Mesendoderm (in vitro differentiated cells): ENCODE measurements at regions not wholly inside any gene's neighbourhood (a gene's known extent, or its start where the extent isn't known, plus 50 kb on each side); places are given as distances from the start of the nearest gene placed in this dataset.

Experiments used
- DNase-seq: peaks from one replicate; pipeline ENCODE4 v3.0.0; 2013
- H2AK5ac ChIP-seq: 2 replicates; pipeline ENCODE4 v1.6.1; 2013; ENCODE audit warnings: low read length, inconsistent platforms
- H2BK120ac ChIP-seq: 2 replicates; pipeline ENCODE4 v1.6.1; 2013; ENCODE audit warnings: low read depth, mild to moderate bottlenecking, low read length, moderate library complexity, mixed read lengths
- H2BK15ac ChIP-seq: replicated peaks from 2 replicates; pipeline ENCODE4 v1.6.1; 2013; ENCODE audit warnings: low read depth, mild to moderate bottlenecking, moderate library complexity
- H2BK5ac ChIP-seq: 2 replicates; pipeline ENCODE4 v1.6.1; 2013; ENCODE audit warnings: low read length, inconsistent platforms
- H3K18ac ChIP-seq: 2 replicates; pipeline ENCODE4 v1.6.1; 2013; ENCODE audit warnings: mild to moderate bottlenecking, low read length, mixed read lengths
- H3K23ac ChIP-seq: one replicate; pipeline ENCODE4 v1.6.1; 2013; ENCODE audit warnings: low read length
- H3K27ac ChIP-seq: 2 replicates; pipeline ENCODE4 v1.5.1; 2013; ENCODE audit warnings: low read depth, mild to moderate bottlenecking, inconsistent platforms, low read length, moderate library complexity
- H3K27me3 ChIP-seq: 2 replicates; pipeline ENCODE4 v1.6.1; 2013; ENCODE audit warnings: low read length, control low read depth, mild to moderate bottlenecking, inconsistent platforms; ENCODE audit not compliant: insufficient read depth, poor library complexity
- H3K36me3 ChIP-seq: 2 replicates; pipeline ENCODE4 v1.6.1; 2013; ENCODE audit warnings: low read length, inconsistent platforms; ENCODE audit not compliant: control insufficient read depth, insufficient read depth
- H3K4ac ChIP-seq: one replicate; pipeline ENCODE4 v1.6.1; 2013; ENCODE audit warnings: low read depth, mild to moderate bottlenecking, low read length, moderate library complexity
- H3K4me1 ChIP-seq: 2 replicates; pipeline ENCODE4 v1.6.1; 2013; ENCODE audit warnings: low read depth, low read length, inconsistent platforms; ENCODE audit not compliant: control insufficient read depth
- H3K4me2 ChIP-seq: 2 replicates; pipeline ENCODE4 v1.6.1; 2013; ENCODE audit warnings: low read length
- H3K4me3 ChIP-seq: 2 replicates; pipeline ENCODE4 v1.5.1; 2013; ENCODE audit warnings: mild to moderate bottlenecking, low read length
- H3K56ac ChIP-seq: one replicate; pipeline ENCODE4 v1.6.1; 2013; ENCODE audit warnings: low read length
- H3K79me1 ChIP-seq: 2 replicates; pipeline ENCODE4 v1.6.1; 2013; ENCODE audit warnings: low read length, inconsistent platforms
- H3K79me2 ChIP-seq: 2 replicates; pipeline ENCODE4 v1.6.1; 2013; ENCODE audit warnings: mild to moderate bottlenecking, low read length; ENCODE audit not compliant: control insufficient read depth, insufficient read depth
- H3K9ac ChIP-seq: 2 replicates; pipeline ENCODE4 v1.6.1; 2013; ENCODE audit warnings: low read length, inconsistent platforms
- H4K5ac ChIP-seq: one replicate; pipeline ENCODE4 v1.6.1; 2013; ENCODE audit warnings: low read length
- H4K8ac ChIP-seq: one replicate; pipeline ENCODE4 v1.6.1; 2013; ENCODE audit warnings: low read depth, mild to moderate bottlenecking, control low read depth, low read length, moderate library complexity
- WGBS: extraction: QIAGEN DNeasy Blood & Tissue Kit; methylation state at CpG from one replicate; pipeline ENCODE4 v1.1.7; 2013; ENCODE audit warnings: low lambda C conversion rate, missing lambda C conversion rate; ENCODE audit not compliant: insufficient coverage; ENCODE audit errors: extremely low coverage; 5-methylcytosine and 5-hydroxymethylcytosine counted together

- Histone ChIP-seq H2BK5ac (no peak overlapping the region), H4K8ac (no peak overlapping the region), H3K4ac (no peak overlapping the region), H3K4me3 (no peak overlapping the region), H3K9ac (no peak overlapping the region), H3K27me3 (no peaks in the 10 kb centered on the region), H2AK5ac (no peak overlapping the region), H3K4me1 (no peaks in the 10 kb centered on the region), H3K4me2 (no peak overlapping the region), H3K27ac (no peak overlapping the region), H3K56ac (no peak overlapping the region), H3K36me3 (no peaks in the 10 kb centered on the region), H4K5ac (no peak overlapping the region), H3K79me1 (no peaks in the 10 kb centered on the region), H3K23ac (no peak overlapping the region), H3K18ac (peak overlapping the region; percentile 23), H2BK120ac (no peak overlapping the region), H3K79me2 (no peaks in the 10 kb centered on the region), H2BK15ac (no peak overlapping the region)
- no peak for DNase-seq
- WGBS, result no CpG with 5 or more reads among the region's 5 CpGs
Measured at GRCh38 chr16:26198221-26198620, 506.5 kb downstream of the HS3ST4 start.

GRCh38 chr16:26204138-26204537, 512.4 kb downstream of the HS3ST4 start:
- Histone ChIP-seq H3K4me3 (no peak overlapping the region), H3K27ac (no peak overlapping the region), H3K4me1 (no peaks in the 10 kb centered on the region), H3K36me3 (no peaks in the 10 kb centered on the region), H3K4ac (no peak overlapping the region), H2BK120ac (no peak overlapping the region), H4K5ac (no peak overlapping the region), H2BK5ac (no peak overlapping the region), H3K79me2 (no peaks in the 10 kb centered on the region), H3K9ac (no peak overlapping the region), H2BK15ac (no peak overlapping the region), H3K56ac (no peak overlapping the region), H3K23ac (no peak overlapping the region), H4K8ac (no peak overlapping the region), H2AK5ac (no peak overlapping the region), H3K18ac (no peak overlapping the region), H3K4me2 (no peak overlapping the region), H3K79me1 (no peaks in the 10 kb centered on the region), H3K27me3 (no peaks in the 10 kb centered on the region)
- no CpG with 5 or more reads among the region's 7 CpGs for WGBS
- DNase-seq, result no peak

GRCh38 chr16:26211542-26211941, 519.8 kb downstream of the HS3ST4 start:
- Histone ChIP-seq H3K56ac (no peak overlapping the region), H3K36me3 (no peaks in the 10 kb centered on the region), H3K4ac (no peak overlapping the region), H2AK5ac (no peak overlapping the region), H3K9ac (no peak overlapping the region), H3K18ac (no peak overlapping the region), H3K79me1 (no peaks in the 10 kb centered on the region), H2BK120ac (no peak overlapping the region), H2BK5ac (no peak overlapping the region), H4K5ac (no peak overlapping the region), H2BK15ac (no peak overlapping the region), H3K27me3 (no peaks in the 10 kb centered on the region), H3K4me1 (no peaks in the 10 kb centered on the region), H3K4me2 (no peak overlapping the region), H3K23ac (no peak overlapping the region), H3K79me2 (no peaks in the 10 kb centered on the region), H4K8ac (no peak overlapping the region), H3K27ac (no peak overlapping the region), H3K4me3 (no peak overlapping the region)
- DNase-seq, result no peak
- no CpG with 5 or more reads among the region's 4 CpGs for WGBS

GRCh38 chr16:26212599-26212998, 520.8 kb downstream of the HS3ST4 start:
- H3K4me1 ChIP-seq, result no peaks in the 10 kb centered on the region

GRCh38 chr16:26214581-26215174, 522.9 kb downstream of the HS3ST4 start:
- H3K4me2 ChIP-seq, result no peak overlapping the region
- H3K27me3 ChIP-seq, result no peaks in the 10 kb centered on the region
- no peak overlapping the region for H3K18ac ChIP-seq
- no CpG with 5 or more reads among the region's 9 CpGs for WGBS
- no peak overlapping the region for H3K56ac ChIP-seq
- no peaks in the 10 kb centered on the region for H3K36me3 ChIP-seq
- H2AK5ac ChIP-seq, result no peak overlapping the region
- H3K23ac ChIP-seq, result no peak overlapping the region
- no peak overlapping the region for H3K4ac ChIP-seq
- no peak overlapping the region for H2BK15ac ChIP-seq
- no peak overlapping the region for H4K8ac ChIP-seq
- H4K5ac ChIP-seq, result no peak overlapping the region
- H3K4me3 ChIP-seq, result no peak overlapping the region
- no peak overlapping the region for H2BK5ac ChIP-seq
- H3K79me1 ChIP-seq, result no peaks in the 10 kb centered on the region
- H3K27ac ChIP-seq, result no peak overlapping the region
- H2BK120ac ChIP-seq, result no peak overlapping the region
- no peaks in the 10 kb centered on the region for H3K4me1 ChIP-seq
- H3K79me2 ChIP-seq, result no peaks in the 10 kb centered on the region
- no peak overlapping the region for H3K9ac ChIP-seq
- peak; percentile 49 for DNase-seq

More at GRCh38 chr16:26212599-26212998, 520.8 kb downstream of the HS3ST4 start:
- Histone ChIP-seq H2BK15ac (no peak overlapping the region), H4K8ac (no peak overlapping the region), H3K36me3 (no peaks in the 10 kb centered on the region), H2BK120ac (no peak overlapping the region), H2BK5ac (no peak overlapping the region), H3K18ac (no peak overlapping the region), H3K27me3 (no peaks in the 10 kb centered on the region), H3K23ac (no peak overlapping the region), H3K9ac (no peak overlapping the region), H3K4ac (no peak overlapping the region), H3K27ac (no peak overlapping the region), H3K79me2 (no peaks in the 10 kb centered on the region), H3K79me1 (no peaks in the 10 kb centered on the region), H3K4me3 (no peak overlapping the region), H4K5ac (no peak overlapping the region), H2AK5ac (no peak overlapping the region), H3K4me2 (no peak overlapping the region), H3K56ac (no peak overlapping the region)
- no peak for DNase-seq
- no CpG with 5 or more reads among the region's 5 CpGs for WGBS

GRCh38 chr16:26220894-26221293, 529.1 kb downstream of the HS3ST4 start:
- Histone ChIP-seq H3K4me1 (peaks cover 3% of the 10 kb centered on the region), H2BK120ac (no peak overlapping the region), H2AK5ac (no peak overlapping the region), H3K56ac (no peak overlapping the region), H2BK15ac (no peak overlapping the region), H3K18ac (no peak overlapping the region), H3K4me3 (no peak overlapping the region), H3K4me2 (no peak overlapping the region), H4K8ac (no peak overlapping the region), H3K79me1 (no peaks in the 10 kb centered on the region), H3K27ac (no peak overlapping the region), H3K4ac (no peak overlapping the region), H3K23ac (no peak overlapping the region), H3K79me2 (no peaks in the 10 kb centered on the region), H4K5ac (no peak overlapping the region), H3K27me3 (no peaks in the 10 kb centered on the region), H3K9ac (no peak overlapping the region), H2BK5ac (no peak overlapping the region), H3K36me3 (no peaks in the 10 kb centered on the region)
- peak; percentile 72 for DNase-seq
